ENCODE measurements at regions not wholly inside any gene's neighbourhood (a gene's known extent, or its start where the extent isn't known, plus 50 kb on each side); places are given as distances from the start of the nearest gene placed in this dataset.
"Not testable (repeated sequence)": the region's sequence is repeated elsewhere in the genome, so short reads cannot be mapped to it uniquely, and the experiment has no call there.

- TF ChIP-seq, protein P1, sequence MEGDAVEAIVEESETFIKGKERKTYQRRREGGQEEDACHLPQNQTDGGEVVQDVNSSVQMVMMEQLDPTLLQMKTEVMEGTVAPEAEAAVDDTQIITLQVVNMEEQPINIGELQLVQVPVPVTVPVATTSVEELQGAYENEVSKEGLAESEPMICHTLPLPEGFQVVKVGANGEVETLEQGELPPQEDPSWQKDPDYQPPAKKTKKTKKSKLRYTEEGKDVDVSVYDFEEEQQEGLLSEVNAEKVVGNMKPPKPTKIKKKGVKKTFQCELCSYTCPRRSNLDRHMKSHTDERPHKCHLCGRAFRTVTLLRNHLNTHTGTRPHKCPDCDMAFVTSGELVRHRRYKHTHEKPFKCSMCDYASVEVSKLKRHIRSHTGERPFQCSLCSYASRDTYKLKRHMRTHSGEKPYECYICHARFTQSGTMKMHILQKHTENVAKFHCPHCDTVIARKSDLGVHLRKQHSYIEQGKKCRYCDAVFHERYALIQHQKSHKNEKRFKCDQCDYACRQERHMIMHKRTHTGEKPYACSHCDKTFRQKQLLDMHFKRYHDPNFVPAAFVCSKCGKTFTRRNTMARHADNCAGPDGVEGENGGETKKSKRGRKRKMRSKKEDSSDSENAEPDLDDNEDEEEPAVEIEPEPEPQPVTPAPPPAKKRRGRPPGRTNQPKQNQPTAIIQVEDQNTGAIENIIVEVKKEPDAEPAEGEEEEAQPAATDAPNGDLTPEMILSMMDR (IDR thresholded peaks at IDR 0.05; ENCODE audit: unreplicated experiment in 3 of 3): no peak
- no peaks in the 10 kb centered on the region for H3K36me3 Mint-ChIP-seq (ENCODE audit: low read depth)
- no peak overlapping the region for H3K27ac Mint-ChIP-seq
- H3K4me1 Mint-ChIP-seq: no peaks in the 10 kb centered on the region
- peaks cover 6% of the 10 kb centered on the region for H3K27me3 Mint-ChIP-seq (ENCODE audit: low read depth)
- H3K4me3 Mint-ChIP-seq: no peak overlapping the region
- H3K9me3 Mint-ChIP-seq: peaks cover 7% of the 10 kb centered on the region
These were observed 504.9 kb downstream of the EDEM1 start for GRCh38 chr3:5692446-5692845.

DNA sequence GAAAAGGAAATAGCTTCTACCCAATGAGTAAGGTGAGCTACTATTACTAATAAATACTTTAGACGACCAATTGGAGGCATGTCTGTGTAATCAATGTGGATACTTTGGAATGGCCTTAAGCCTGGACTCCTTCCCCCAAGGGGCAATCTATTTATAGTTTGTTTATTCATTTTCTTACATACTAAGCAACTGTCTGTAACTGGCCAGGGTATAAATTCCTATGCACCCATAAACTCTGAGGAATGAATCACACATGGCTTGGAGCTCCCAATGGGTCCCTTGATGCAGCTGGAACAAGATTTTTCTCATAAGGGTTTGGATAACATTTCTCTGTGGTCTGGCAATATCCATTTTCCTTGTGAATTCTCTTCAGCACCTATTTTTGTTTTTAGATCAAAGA lies 506.8 kb downstream of the EDEM1 start:
- Mint-ChIP-seq H3K4me3 (no peak overlapping the region), H3K27ac (no peak overlapping the region), H3K4me1 (no peaks in the 10 kb centered on the region), H3K27me3 (ENCODE audit: low read depth) (peaks cover 6% of the 10 kb centered on the region), H3K36me3 (ENCODE audit: low read depth) (no peaks in the 10 kb centered on the region), H3K9me3 (peaks cover 7% of the 10 kb centered on the region)
- TF ChIP-seq, protein P1 (IDR thresholded peaks at IDR 0.05; ENCODE audit: unreplicated experiment in 3 of 3): no peak

- H3K36me3 Mint-ChIP-seq (ENCODE audit: low read depth): no peaks in the 10 kb centered on the region
- H3K9me3 Mint-ChIP-seq: peaks cover 2% of the 10 kb centered on the region
- H3K27me3 Mint-ChIP-seq (ENCODE audit: low read depth): no peaks in the 10 kb centered on the region
- TF ChIP-seq, protein P1 (IDR thresholded peaks at IDR 0.05; ENCODE audit: unreplicated experiment in 3 of 3): no peak
- H3K4me3 Mint-ChIP-seq: no peak overlapping the region
- H3K4me1 Mint-ChIP-seq: no peaks in the 10 kb centered on the region
- no peak overlapping the region for H3K27ac Mint-ChIP-seq
These were observed 511.3 kb downstream of the EDEM1 start for GRCh38 chr3:5698851-5699250.

DNA sequence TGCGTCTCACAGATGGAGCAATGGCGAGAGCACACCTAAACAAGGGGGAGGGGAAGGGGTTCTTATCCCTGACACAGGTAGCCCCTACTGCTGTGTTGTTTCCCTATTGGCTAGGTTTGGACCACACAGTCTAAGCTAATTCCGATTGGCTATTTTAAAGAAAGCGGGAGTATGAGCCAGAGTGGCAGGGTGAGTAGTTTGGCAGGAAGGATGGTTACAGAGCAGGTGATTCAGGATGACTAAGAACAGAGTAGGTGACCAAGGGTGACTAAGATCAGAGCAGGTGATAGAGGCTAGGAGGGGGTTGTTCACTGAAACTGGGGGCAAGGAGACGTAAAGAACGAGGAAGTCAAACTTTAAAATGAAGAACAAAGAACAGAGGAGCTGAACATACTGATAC lies 511.8 kb downstream of the EDEM1 start:
- peaks cover 2% of the 10 kb centered on the region for H3K9me3 Mint-ChIP-seq
- H3K27ac Mint-ChIP-seq: no peak overlapping the region
- TF ChIP-seq, protein P1 (IDR thresholded peaks at IDR 0.05; ENCODE audit: unreplicated experiment in 3 of 3): no peak
- H3K4me3 Mint-ChIP-seq: no peak overlapping the region
- H3K4me1 Mint-ChIP-seq: no peaks in the 10 kb centered on the region
- H3K36me3 Mint-ChIP-seq (ENCODE audit: low read depth): no peaks in the 10 kb centered on the region
- H3K27me3 Mint-ChIP-seq (ENCODE audit: low read depth): no peaks in the 10 kb centered on the region

DNA sequence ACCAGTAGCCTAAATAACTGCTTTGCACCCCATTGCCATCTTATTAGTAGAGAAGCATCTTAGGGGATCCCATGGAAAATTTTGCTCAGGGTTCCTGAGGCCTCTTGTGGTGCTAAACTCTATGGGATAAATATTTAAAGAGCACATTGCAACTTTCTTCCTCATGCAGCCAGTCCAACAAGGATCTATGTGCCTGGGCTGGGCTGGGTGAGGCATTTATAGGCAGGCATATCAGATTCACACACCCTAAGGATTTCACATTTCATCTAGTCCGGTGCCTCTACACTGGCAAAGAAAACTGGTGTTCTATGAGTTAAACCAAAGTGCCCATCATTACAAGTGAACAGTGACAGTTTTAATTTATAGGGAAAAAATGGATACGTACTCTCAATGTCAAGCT lies 512.3 kb downstream of the EDEM1 start:
- Mint-ChIP-seq H3K4me1 (no peaks in the 10 kb centered on the region), H3K36me3 (ENCODE audit: low read depth) (no peaks in the 10 kb centered on the region), H3K9me3 (peaks cover 2% of the 10 kb centered on the region), H3K27me3 (ENCODE audit: low read depth) (no peaks in the 10 kb centered on the region), H3K4me3 (no peak overlapping the region), H3K27ac (no peak overlapping the region)
- TF ChIP-seq, protein P1 (IDR thresholded peaks at IDR 0.05; ENCODE audit: unreplicated experiment in 3 of 3): no peak

GRCh38 chr3:5701005-5701404 lies 513.5 kb downstream of the EDEM1 start:
- not testable (repeated sequence) for H3K9me3 Mint-ChIP-seq; H3K27me3 Mint-ChIP-seq (ENCODE audit: low read depth); H3K4me3 Mint-ChIP-seq; H3K4me1 Mint-ChIP-seq; H3K36me3 Mint-ChIP-seq (ENCODE audit: low read depth); H3K27ac Mint-ChIP-seq
